ENCODE measurements at regions not wholly inside any gene's neighbourhood (a gene's known extent, or its start where the extent isn't known, plus 50 kb on each side); places are given as distances from the start of the nearest gene placed in this dataset.

GRCh38 chr17:22462461-22462860 is 770.1 kb downstream of the KCNJ18 start (continued):
- TF ChIP-seq ZNF532 (CRISPR knock-in tag; IDR thresholded peaks at IDR 0.05; ENCODE audit: borderline replicate concordance), result no peak
- TF ChIP-seq E2F4 (CRISPR knock-in tag; IDR thresholded peaks at IDR 0.05; ENCODE audit: borderline replicate concordance, low read depth), result no peak
- TF ChIP-seq ZMAT4 (CRISPR knock-in tag; IDR thresholded peaks at IDR 0.05), result no peak
- TF ChIP-seq STAT6 (CRISPR knock-in tag; conservative IDR thresholded peaks at IDR 0.05; ENCODE audit: low read depth), result no peak
- TF ChIP-seq KAT7 (CRISPR knock-in tag; IDR thresholded peaks at IDR 0.05; ENCODE audit: borderline replicate concordance), result no peak
- no peak for TF ChIP-seq ZBTB21 (CRISPR knock-in tag; IDR thresholded peaks at IDR 0.05; ENCODE audit: borderline replicate concordance)
- no peak for TF ChIP-seq ELF4 (CRISPR knock-in tag; IDR thresholded peaks at IDR 0.05; ENCODE audit: low read depth)
- no peak for TF ChIP-seq JAZF1 (CRISPR knock-in tag; IDR thresholded peaks at IDR 0.05)
- no peak for TF ChIP-seq ATF3 (CRISPR knock-in tag; conservative IDR thresholded peaks at IDR 0.05)

GRCh38 chr17:22463110-22463850 is 771.0 kb downstream of the KCNJ18 start:
- Mint-ChIP-seq H3K4me1 (no peaks in the 10 kb centered on the region), H3K27me3 (ENCODE audit: low read depth) (peaks cover 19% of the 10 kb centered on the region)
- CTCF ChIA-PET, result no interaction called here

More at GRCh38 chr17:22463110-22463850, 771.0 kb downstream of the KCNJ18 start:
- no peak overlapping the region for H3K4me3 Mint-ChIP-seq
- no peak for DNase-seq (ENCODE audit: low spot score)
- H3K27ac Mint-ChIP-seq, result no peak overlapping the region
- peaks cover 78% of the 10 kb centered on the region for H3K36me3 Mint-ChIP-seq
- no peak for TF ChIP-seq RELA (CRISPR knock-in tag; IDR thresholded peaks at IDR 0.05; ENCODE audit: borderline replicate concordance)
- TF ChIP-seq HMGXB4 (CRISPR knock-in tag; IDR thresholded peaks at IDR 0.05), result no peak
- TF ChIP-seq AR (CRISPR knock-in tag; IDR thresholded peaks at IDR 0.05), result no peak
- TF ChIP-seq TP53 (CRISPR knock-in tag; IDR thresholded peaks at IDR 0.05), result no peak
- TF ChIP-seq GTF2I (CRISPR knock-in tag; conservative IDR thresholded peaks at IDR 0.05), result no peak
- peaks cover 85% of the 10 kb centered on the region for H3K9me3 Mint-ChIP-seq
- ATAC-seq, result no peak
- POLR2A ChIA-PET, result no interaction called here

Data from WTC11 (cell line).